H9 (cell line): ENCODE measurements at regions not wholly inside any gene's neighbourhood (a gene's known extent, or its start where the extent isn't known, plus 50 kb on each side); places are given as distances from the start of the nearest gene placed in this dataset.

Experiments
- DNase-seq: peaks from one replicate; pipeline ENCODE4 v3.0.0-alpha.2; 2017
- H2AFZ ChIP-seq: one replicate; pipeline ENCODE4 v1.6.1; 2013; ENCODE audit warnings: mild to moderate bottlenecking, low read length, control low read depth, moderate library complexity
- H2AK5ac ChIP-seq: 2 replicates; pipeline ENCODE4 v1.6.1; 2013; ENCODE audit warnings: low read length, control low read depth, mixed read lengths; ENCODE audit not compliant: insufficient read length
- H2BK120ac ChIP-seq: one replicate; pipeline ENCODE4 v1.6.1; 2013; ENCODE audit warnings: low read depth, mild to moderate bottlenecking, low read length, control low read depth, inconsistent platforms; ENCODE audit not compliant: poor library complexity, severe bottlenecking
- H2BK12ac ChIP-seq: 2 replicates; pipeline ENCODE4 v1.6.1; 2013; ENCODE audit warnings: low read length, control low read depth, mixed read lengths, low read depth; ENCODE audit not compliant: insufficient read length
- H2BK15ac ChIP-seq: 2 replicates; pipeline ENCODE4 v1.6.1; 2013; ENCODE audit warnings: low read depth, low read length, control low read depth
- H2BK20ac ChIP-seq: one replicate; pipeline ENCODE4 v1.6.1; 2013; ENCODE audit warnings: low read depth, mild to moderate bottlenecking, low read length, control low read depth, inconsistent platforms; ENCODE audit not compliant: poor library complexity, severe bottlenecking
- H2BK5ac ChIP-seq: 2 replicates; pipeline ENCODE4 v1.6.1; 2013; ENCODE audit warnings: low read length, control low read depth, mixed read lengths; ENCODE audit not compliant: insufficient read length
- H3K14ac ChIP-seq: 2 replicates; pipeline ENCODE4 v1.6.1; 2013; ENCODE audit warnings: low read length, control low read depth; ENCODE audit not compliant: insufficient read depth
- H3K18ac ChIP-seq: 2 replicates; pipeline ENCODE4 v1.6.1; 2013; ENCODE audit warnings: low read depth, mild to moderate bottlenecking, mixed read lengths, low read length, control low read depth; ENCODE audit not compliant: insufficient read length
- H3K23ac ChIP-seq: 2 replicates; pipeline ENCODE4 v1.6.1; 2013; ENCODE audit warnings: low read length, control low read depth, mixed read lengths, low read depth; ENCODE audit not compliant: insufficient read length
- H3K23me2 ChIP-seq: 2 replicates; pipeline ENCODE4 v1.6.1; 2013; ENCODE audit warnings: low read depth, mild to moderate bottlenecking, mixed read lengths, low read length, control low read depth; ENCODE audit not compliant: insufficient read length, poor library complexity, severe bottlenecking
- H3K27ac ChIP-seq: 2 replicates; pipeline ENCODE4 v1.5.1; 2013; ENCODE audit warnings: low read length, control low read depth, mixed read lengths, low read depth; ENCODE audit not compliant: insufficient read length
- H3K27me3 ChIP-seq: 2 replicates; pipeline ENCODE4 v1.6.1; 2013; ENCODE audit warnings: low read length, control low read depth, inconsistent platforms; ENCODE audit not compliant: insufficient read depth
- H3K4ac ChIP-seq: 2 replicates; pipeline ENCODE4 v1.6.1; 2013; ENCODE audit warnings: low read depth, mild to moderate bottlenecking, control low read depth, inconsistent platforms, low read length, moderate library complexity
- H3K4me1 ChIP-seq: 2 replicates; pipeline ENCODE4 v1.6.1; 2013; ENCODE audit warnings: low read length, control low read depth, inconsistent platforms; ENCODE audit not compliant: insufficient read depth
- H3K4me2 ChIP-seq: 2 replicates; pipeline ENCODE4 v1.6.1; 2013; ENCODE audit warnings: low read length, control low read depth, mixed read lengths; ENCODE audit not compliant: insufficient read length, insufficient read depth
- H3K56ac ChIP-seq: 2 replicates; pipeline ENCODE4 v1.6.1; 2013; ENCODE audit warnings: low read depth, mild to moderate bottlenecking, mixed read lengths, low read length, control low read depth; ENCODE audit not compliant: insufficient read length
- H3K79me1 ChIP-seq: 2 replicates; pipeline ENCODE4 v1.6.1; 2013; ENCODE audit warnings: low read depth, mild to moderate bottlenecking, moderate library complexity, low read length, control low read depth, inconsistent platforms; ENCODE audit not compliant: insufficient read depth, poor library complexity, severe bottlenecking
- H3K79me2 ChIP-seq: 2 replicates; pipeline ENCODE4 v1.6.1; 2013; ENCODE audit warnings: low read length, control low read depth, inconsistent platforms; ENCODE audit not compliant: insufficient read depth
- H3K9ac ChIP-seq: 2 replicates; pipeline ENCODE4 v1.6.1; 2013; ENCODE audit warnings: low read length, control low read depth, mixed read lengths; ENCODE audit not compliant: insufficient read length; ENCODE audit errors: extremely low read depth
- H3K9me3 ChIP-seq: one replicate; pipeline ENCODE4 v1.6.1; 2013; ENCODE audit warnings: low read depth, low read length, inconsistent platforms; ENCODE audit not compliant: control insufficient read depth
- H3T11ph ChIP-seq: one replicate; pipeline ENCODE4 v1.6.1; 2013; ENCODE audit warnings: mild to moderate bottlenecking, low read length, control low read depth, inconsistent platforms
- H4K20me1 ChIP-seq: one replicate; pipeline ENCODE4 v1.6.1; 2013; ENCODE audit not compliant: control insufficient read depth, insufficient read length, insufficient read depth
- H4K5ac ChIP-seq: 2 replicates; pipeline ENCODE4 v1.6.1; 2013; ENCODE audit warnings: low read depth, mild to moderate bottlenecking, mixed read lengths, low read length, control low read depth; ENCODE audit not compliant: insufficient read length
- H4K8ac ChIP-seq: replicated peaks from 2 replicates; pipeline ENCODE4 v1.6.1; 2013; ENCODE audit warnings: low read length, control low read depth, mixed read lengths, low read depth; ENCODE audit not compliant: insufficient read length
- H4K91ac ChIP-seq: 2 replicates; pipeline ENCODE4 v1.6.1; 2013; ENCODE audit warnings: low read depth, mild to moderate bottlenecking, moderate library complexity, mixed read lengths, low read length, control low read depth; ENCODE audit not compliant: insufficient read length
- H3K27ac Mint-ChIP-seq, 3 experiments: 2 replicates in 2 of 3; 3 replicates in 1 of 3; pipeline ENCODE4 v1.8.0; 2020 to 2021; ENCODE audit warnings: mixed read lengths in 3 of 3, mild to moderate bottlenecking in 1 of 3, moderate library complexity in 1 of 3
- H3K27me3 Mint-ChIP-seq: 2 replicates; pipeline ENCODE4 v1.8.0; 2021; ENCODE audit warnings: low read depth, mild to moderate bottlenecking, moderate library complexity, mixed read lengths
- H3K36me3 Mint-ChIP-seq, 3 experiments: 2 replicates in 2 of 3; 3 replicates in 1 of 3; pipeline ENCODE4 v1.8.0; 2020 to 2021; ENCODE audit warnings: low read depth in 3 of 3, mixed read lengths in 3 of 3; ENCODE audit not compliant: insufficient read depth in 1 of 3
- H3K4me1 Mint-ChIP-seq, 2 experiments: 2 replicates each; pipeline ENCODE4 v1.8.0; 2020; ENCODE audit warnings: mixed read lengths in 2 of 2
- H3K4me3 Mint-ChIP-seq, 2 experiments: 2 replicates in 1 of 2; 3 replicates in 1 of 2; pipeline ENCODE4 v1.8.0; 2020 to 2021; ENCODE audit warnings: mild to moderate bottlenecking in 2 of 2, mixed read lengths in 2 of 2, moderate library complexity in 1 of 2
- H3K9me3 Mint-ChIP-seq, 2 experiments: 2 replicates in 1 of 2; 3 replicates in 1 of 2; pipeline ENCODE4 v1.8.0; 2020; ENCODE audit warnings: mild to moderate bottlenecking in 2 of 2, mixed read lengths in 2 of 2, moderate library complexity in 1 of 2
- CTCF ChIP-seq: fragments of 200-600 bp; sonication (generic); conservative IDR thresholded peaks from 3 replicates; pipeline ENCODE4 v1.8.0; 2021; ENCODE audit warnings: antibody characterized with exemption, mild to moderate bottlenecking
- WGBS: extraction: QIAGEN DNeasy Blood & Tissue Kit; methylation state at CpG from one replicate; pipeline ENCODE4 v1.1.7; 2013; ENCODE audit warnings: missing lambda C conversion rate, low lambda C conversion rate, mixed read lengths; ENCODE audit not compliant: insufficient read length; ENCODE audit errors: extremely low coverage; 5-methylcytosine and 5-hydroxymethylcytosine counted together

GRCh38 chr5:87751824-87752223 lies 339.1 kb upstream of the CCNH start:
- Histone ChIP-seq H3K4me1 (peaks cover 6% of the 10 kb centered on the region), H4K8ac (no peak overlapping the region), H2BK120ac (no peak overlapping the region), H4K5ac (no peak overlapping the region), H3K14ac (no peak overlapping the region), H2AFZ (no peak overlapping the region), H2BK12ac (no peak overlapping the region), H3K4me2 (no peak overlapping the region), H4K91ac (no peak overlapping the region), H3K4ac (no peak overlapping the region), H3K9ac (no peak overlapping the region), H3T11ph (no peak overlapping the region), H3K9me3 (no peaks in the 10 kb centered on the region), H3K56ac (no peak overlapping the region), H3K23me2 (no peaks in the 10 kb centered on the region), H2AK5ac (no peak overlapping the region), H3K79me1 (no peaks in the 10 kb centered on the region), H2BK15ac (no peak overlapping the region), H3K27me3 (no peaks in the 10 kb centered on the region), H2BK5ac (no peak overlapping the region), H3K18ac (no peak overlapping the region), H3K79me2 (no peaks in the 10 kb centered on the region), H4K20me1 (no peaks in the 10 kb centered on the region), H2BK20ac (no peak overlapping the region), H3K27ac (no peak overlapping the region), H3K23ac (no peak overlapping the region)
- no peaks in the 10 kb centered on the region for H3K9me3 Mint-ChIP-seq
- H3K4me3 Mint-ChIP-seq = no peak overlapping the region
- no peak for TF ChIP-seq CTCF
- H3K4me1 Mint-ChIP-seq = peaks cover 26 to 31% of the 10 kb centered on the region in 2 experiments
- WGBS = no CpG with 5 or more reads among the region's 4 CpGs
- H3K27ac Mint-ChIP-seq = no peak overlapping the region
- H3K27me3 Mint-ChIP-seq = no peaks in the 10 kb centered on the region
- H3K36me3 Mint-ChIP-seq = no peaks in the 10 kb centered on the region
- DNase-seq = no peak
